Astrocyte (in vitro differentiated cells and primary cell): ENCODE measurements at regions not wholly inside any gene's neighbourhood (a gene's known extent, or its start where the extent isn't known, plus 50 kb on each side); places are given as distances from the start of the nearest gene placed in this dataset.

ENCODE experiments used
- DNase-seq: peaks from one replicate; pipeline ENCODE4 v3.0.0-alpha.2; 2010; ENCODE audit warnings: low read depth
- FAIRE-seq: peaks from 2 replicates; lab custom pipeline; 2011; peaks lifted over from hg19 to GRCh38; lab: Jason Lieb, UNC
- H2AFZ ChIP-seq: 2 replicates; pipeline ENCODE4 v1.6.0; 2012; ENCODE audit warnings: low read depth, low read length, inconsistent platforms
- H3K27ac ChIP-seq: 2 replicates; pipeline ENCODE4 v1.5.1; 2011; ENCODE audit warnings: low read depth, low read length, inconsistent platforms
- H3K27me3 ChIP-seq: 2 replicates; pipeline ENCODE4 v1.6.0; 2011; ENCODE audit warnings: low read length, inconsistent platforms; ENCODE audit not compliant: insufficient read depth
- H3K36me3 ChIP-seq: 2 replicates; pipeline ENCODE4 v1.5.1; 2011; ENCODE audit warnings: low read length, inconsistent platforms; ENCODE audit not compliant: insufficient read depth
- H3K4me1 ChIP-seq: 2 replicates; pipeline ENCODE4 v1.5.1; 2011; ENCODE audit warnings: low read length, inconsistent platforms; ENCODE audit not compliant: insufficient read depth
- H3K4me2 ChIP-seq: 2 replicates; pipeline ENCODE4 v1.6.0; 2012; ENCODE audit warnings: low read length, inconsistent platforms
- H3K4me3 ChIP-seq: 2 replicates; pipeline ENCODE4 v1.5.1; 2011; ENCODE audit warnings: low read depth, mild to moderate bottlenecking, low read length, inconsistent platforms; ENCODE audit not compliant: insufficient read depth
- H3K79me2 ChIP-seq: 2 replicates; pipeline ENCODE4 v1.6.0; 2012; ENCODE audit warnings: mild to moderate bottlenecking, low read length, inconsistent platforms; ENCODE audit not compliant: insufficient read depth
- H3K9ac ChIP-seq: 2 replicates; pipeline ENCODE4 v1.6.0; 2012; ENCODE audit warnings: mild to moderate bottlenecking, low read length, inconsistent platforms
- H3K9me3 ChIP-seq: 2 replicates; pipeline ENCODE4 v1.5.1; 2012; ENCODE audit warnings: low read depth, mild to moderate bottlenecking, low read length, inconsistent platforms; ENCODE audit not compliant: insufficient read depth
- H4K20me1 ChIP-seq: 2 replicates; pipeline ENCODE4 v1.6.0; 2012; ENCODE audit warnings: low read length, inconsistent platforms; ENCODE audit not compliant: insufficient read depth
- H3K27ac Mint-ChIP-seq: one replicate; pipeline ENCODE4 v1.8.0; 2021; ENCODE audit warnings: mild to moderate bottlenecking, mixed read lengths; ENCODE audit not compliant: unreplicated experiment
- H3K27me3 Mint-ChIP-seq: one replicate; pipeline ENCODE4 v1.8.0; 2021; ENCODE audit warnings: low read depth, mixed read lengths; ENCODE audit not compliant: unreplicated experiment
- H3K36me3 Mint-ChIP-seq: one replicate; pipeline ENCODE4 v1.8.0; 2021; ENCODE audit warnings: low read depth, mixed read lengths; ENCODE audit not compliant: unreplicated experiment
- H3K4me1 Mint-ChIP-seq: one replicate; pipeline ENCODE4 v1.8.0; 2021; ENCODE audit warnings: low read depth, mixed read lengths; ENCODE audit not compliant: unreplicated experiment
- H3K4me3 Mint-ChIP-seq: one replicate; pipeline ENCODE4 v1.8.0; 2021; ENCODE audit warnings: mild to moderate bottlenecking, moderate library complexity, mixed read lengths; ENCODE audit not compliant: unreplicated experiment
- H3K9me3 Mint-ChIP-seq: one replicate; pipeline ENCODE4 v1.8.0; 2021; ENCODE audit warnings: mild to moderate bottlenecking, mixed read lengths; ENCODE audit not compliant: unreplicated experiment
- EZH2 ChIP-seq: IDR thresholded peaks from 2 replicates; pipeline ENCODE4 v1.6.1; 2012; ENCODE audit warnings: mild to moderate bottlenecking, low read length, inconsistent platforms; ENCODE audit not compliant: insufficient read depth
- TF ChIP-seq, protein P1 (sequence below): IDR thresholded peaks from 2 replicates; pipeline ENCODE4 v1.5.1; 2011; ENCODE audit warnings: low read depth, mild to moderate bottlenecking, inconsistent platforms, low read length, moderate library complexity; ENCODE audit not compliant: insufficient read depth

DNA sequence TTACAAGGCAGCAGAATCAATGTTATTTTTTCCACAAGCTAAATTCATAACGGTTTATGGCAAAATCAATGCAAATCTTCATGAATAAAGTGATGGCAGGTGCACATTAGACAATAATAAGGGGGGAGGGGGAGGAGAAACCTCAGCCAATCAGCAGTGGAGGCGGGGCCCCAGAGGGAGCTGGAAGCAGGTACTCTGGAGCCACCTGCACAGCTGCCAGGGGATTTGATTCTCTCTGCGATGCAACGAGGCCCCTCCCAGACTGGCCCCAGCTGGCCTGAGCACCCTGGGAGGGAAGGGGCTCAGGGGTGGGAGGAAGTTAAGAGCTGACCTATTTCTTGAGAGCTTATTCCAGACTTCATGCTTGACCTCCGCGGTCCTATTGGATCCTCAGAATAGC lies 127.8 kb upstream of the IGSF21 start:
- no peaks in the 10 kb centered on the region for H3K36me3 ChIP-seq
- H3K4me2 ChIP-seq, result no peak overlapping the region

DNA sequence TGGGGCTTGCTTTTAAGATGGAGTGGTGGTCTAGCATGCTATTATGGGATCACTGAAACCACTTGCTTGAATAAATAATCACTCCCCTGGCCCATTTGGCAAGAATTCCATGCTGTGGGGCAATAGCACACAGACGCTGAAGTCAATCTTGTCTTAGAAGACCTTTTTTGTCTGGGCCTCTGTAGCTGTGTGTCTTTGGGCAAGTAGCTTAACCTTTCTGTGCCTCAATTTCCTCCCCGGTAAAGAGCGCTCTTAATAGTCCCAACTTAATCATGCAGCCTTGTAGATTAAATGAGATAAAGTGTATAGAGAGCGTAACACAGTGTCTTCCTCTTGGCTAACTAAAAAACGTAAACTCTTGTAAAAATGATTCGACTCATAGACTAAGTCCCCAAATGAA lies 125.4 kb upstream of the IGSF21 start:
- Histone ChIP-seq H3K36me3 (no peaks in the 10 kb centered on the region), H2AFZ (no peak overlapping the region), H3K27ac (no peak overlapping the region), H3K27me3 (no peaks in the 10 kb centered on the region), H3K9ac (no peak overlapping the region), H3K4me3 (no peak overlapping the region), H4K20me1 (no peaks in the 10 kb centered on the region), H3K4me2 (no peak overlapping the region), H3K4me1 (no peaks in the 10 kb centered on the region), H3K9me3 (no peaks in the 10 kb centered on the region), H3K79me2 (no peaks in the 10 kb centered on the region)
- no peaks in the 10 kb centered on the region for H3K4me1 Mint-ChIP-seq
- FAIRE-seq, result no peak
- peaks cover 53% of the 10 kb centered on the region for H3K27me3 Mint-ChIP-seq
- H3K9me3 Mint-ChIP-seq, result peaks cover 3% of the 10 kb centered on the region
- no peak for TF ChIP-seq EZH2
- TF ChIP-seq, protein P1, sequence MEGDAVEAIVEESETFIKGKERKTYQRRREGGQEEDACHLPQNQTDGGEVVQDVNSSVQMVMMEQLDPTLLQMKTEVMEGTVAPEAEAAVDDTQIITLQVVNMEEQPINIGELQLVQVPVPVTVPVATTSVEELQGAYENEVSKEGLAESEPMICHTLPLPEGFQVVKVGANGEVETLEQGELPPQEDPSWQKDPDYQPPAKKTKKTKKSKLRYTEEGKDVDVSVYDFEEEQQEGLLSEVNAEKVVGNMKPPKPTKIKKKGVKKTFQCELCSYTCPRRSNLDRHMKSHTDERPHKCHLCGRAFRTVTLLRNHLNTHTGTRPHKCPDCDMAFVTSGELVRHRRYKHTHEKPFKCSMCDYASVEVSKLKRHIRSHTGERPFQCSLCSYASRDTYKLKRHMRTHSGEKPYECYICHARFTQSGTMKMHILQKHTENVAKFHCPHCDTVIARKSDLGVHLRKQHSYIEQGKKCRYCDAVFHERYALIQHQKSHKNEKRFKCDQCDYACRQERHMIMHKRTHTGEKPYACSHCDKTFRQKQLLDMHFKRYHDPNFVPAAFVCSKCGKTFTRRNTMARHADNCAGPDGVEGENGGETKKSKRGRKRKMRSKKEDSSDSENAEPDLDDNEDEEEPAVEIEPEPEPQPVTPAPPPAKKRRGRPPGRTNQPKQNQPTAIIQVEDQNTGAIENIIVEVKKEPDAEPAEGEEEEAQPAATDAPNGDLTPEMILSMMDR, result no peak
- H3K36me3 Mint-ChIP-seq, result no peaks in the 10 kb centered on the region
- no peak for DNase-seq
- no peak overlapping the region for H3K27ac Mint-ChIP-seq
- H3K4me3 Mint-ChIP-seq, result no peak overlapping the region

More for the DNA sequence above, 127.8 kb upstream of the IGSF21 start:
- no peak overlapping the region for H3K9ac ChIP-seq
- Mint-ChIP-seq H3K27me3 (peaks cover 54% of the 10 kb centered on the region), H3K9me3 (no peaks in the 10 kb centered on the region), H3K27ac (no peak overlapping the region), H3K36me3 (no peaks in the 10 kb centered on the region), H3K4me3 (no peak overlapping the region), H3K4me1 (no peaks in the 10 kb centered on the region)
- no peaks in the 10 kb centered on the region for H3K27me3 ChIP-seq
- no peak overlapping the region for H3K27ac ChIP-seq
- no peak overlapping the region for H3K4me3 ChIP-seq
- DNase-seq, result no peak
- H3K9me3 ChIP-seq, result no peaks in the 10 kb centered on the region
- H4K20me1 ChIP-seq, result no peaks in the 10 kb centered on the region
- no peak overlapping the region for H2AFZ ChIP-seq
- no peak for TF ChIP-seq EZH2
- TF ChIP-seq, protein P1, result no peak
- H3K4me1 ChIP-seq, result no peaks in the 10 kb centered on the region
- H3K79me2 ChIP-seq, result no peaks in the 10 kb centered on the region
- no peak for FAIRE-seq

DNA sequence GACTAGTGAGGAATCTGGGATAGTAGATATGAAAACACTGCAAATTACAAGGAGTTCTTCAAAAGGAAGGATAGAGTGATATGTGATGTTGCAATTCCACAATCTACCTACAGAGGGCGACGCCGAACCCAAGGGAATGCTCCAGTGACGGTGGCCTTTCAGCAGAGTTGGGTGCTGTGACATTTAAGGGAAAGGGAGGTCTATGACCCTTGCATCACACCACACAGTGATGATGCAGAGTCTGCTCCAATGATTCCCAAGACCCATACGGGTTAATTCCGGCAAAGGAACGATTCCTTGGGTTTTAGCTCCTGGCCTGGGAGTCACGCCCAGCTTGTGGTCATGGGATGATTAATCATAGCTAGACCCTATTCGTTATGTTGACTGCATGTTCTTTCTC lies 123.0 kb upstream of the IGSF21 start:
- H3K36me3 ChIP-seq, result no peaks in the 10 kb centered on the region
- no peak overlapping the region for H3K4me3 ChIP-seq
- H3K4me1 ChIP-seq, result no peaks in the 10 kb centered on the region
- no peaks in the 10 kb centered on the region for H3K79me2 ChIP-seq
- TF ChIP-seq, protein P1, result peak; percentile 39
- TF ChIP-seq EZH2, result no peak
- peaks cover 4% of the 10 kb centered on the region for H3K9me3 Mint-ChIP-seq
- H2AFZ ChIP-seq, result no peak overlapping the region
- no peaks in the 10 kb centered on the region for H3K4me1 Mint-ChIP-seq
- peaks cover 55% of the 10 kb centered on the region for H3K27me3 Mint-ChIP-seq
- no peaks in the 10 kb centered on the region for H3K27me3 ChIP-seq
- H3K27ac ChIP-seq, result no peak overlapping the region
- no peaks in the 10 kb centered on the region for H3K36me3 Mint-ChIP-seq
- DNase-seq (peak; percentile 1), FAIRE-seq (no peak)
- H3K27ac Mint-ChIP-seq, result no peak overlapping the region
- no peak overlapping the region for H3K4me2 ChIP-seq
- no peaks in the 10 kb centered on the region for H4K20me1 ChIP-seq
- H3K4me3 Mint-ChIP-seq, result no peak overlapping the region
- H3K9ac ChIP-seq, result no peak overlapping the region
- H3K9me3 ChIP-seq, result no peaks in the 10 kb centered on the region
